Activated naive CD4-positive, alpha-beta T cell treated with anti-CD3 and anti-CD28 coated beads, Interleukin-2, amount 50 U/mL, for 16 hours (primary cell): ENCODE measurements at regions not wholly inside any gene's neighbourhood (a gene's known extent, or its start where the extent isn't known, plus 50 kb on each side); places are given as distances from the start of the nearest gene placed in this dataset.
"Not testable (repeated sequence)": the region's sequence is repeated elsewhere in the genome, so short reads cannot be mapped to it uniquely, and the experiment has no call there.

Experiments used
- DNase-seq: peaks from one replicate; pipeline ENCODE4 v3.0.0-alpha.2; 2020

GRCh38 chr1:119254067-119254720, 113.7 kb upstream of the WARS2 start:
- no peak for DNase-seq

DNA sequence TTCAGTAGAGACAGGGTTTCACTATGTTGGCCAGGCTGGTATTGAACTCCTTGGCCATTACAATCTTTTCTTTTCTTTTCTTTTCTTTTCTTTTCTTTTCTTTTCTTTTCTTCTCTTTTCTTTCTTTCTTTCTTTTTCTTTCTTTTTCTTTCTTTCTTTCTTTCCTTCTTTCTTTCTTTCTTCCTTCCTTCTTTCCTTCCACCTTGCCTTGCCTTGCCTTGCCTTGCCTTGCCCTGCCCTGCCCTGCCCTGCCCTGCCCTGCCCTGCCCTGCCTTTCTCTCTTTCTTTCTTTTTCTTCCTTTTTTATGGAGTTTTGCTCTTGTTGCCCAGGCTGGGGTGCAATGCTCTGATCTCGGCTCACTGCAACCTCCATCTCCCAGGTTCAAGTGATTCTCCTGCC, 112.5 kb upstream of the HAO2 start:
- DNase-seq = not testable (repeated sequence)

DNA sequence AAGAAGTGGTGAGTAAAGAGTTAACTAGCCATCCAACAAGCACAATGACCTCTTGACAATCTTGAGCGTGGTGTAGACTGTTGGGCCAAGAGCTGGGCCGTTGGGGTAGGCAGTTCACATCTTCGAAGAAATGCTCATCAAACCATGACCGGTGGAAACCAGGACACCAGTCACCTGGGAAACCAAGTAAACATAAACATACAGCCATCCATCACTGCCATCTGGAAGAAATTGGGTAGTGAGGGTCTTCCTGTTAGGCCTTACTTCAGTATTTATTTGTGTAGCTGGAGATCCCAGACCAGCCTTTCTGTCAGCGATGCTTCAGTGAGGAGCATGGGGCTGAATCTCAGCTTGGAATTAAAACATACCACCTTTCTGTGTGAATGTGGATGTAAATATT, 108.1 kb upstream of the HAO2 start:
- DNase-seq = no peak

GRCh38 chr1:119266386-119266785, 102.2 kb upstream of the HAO2 start:
- DNase-seq = no peak

DNA sequence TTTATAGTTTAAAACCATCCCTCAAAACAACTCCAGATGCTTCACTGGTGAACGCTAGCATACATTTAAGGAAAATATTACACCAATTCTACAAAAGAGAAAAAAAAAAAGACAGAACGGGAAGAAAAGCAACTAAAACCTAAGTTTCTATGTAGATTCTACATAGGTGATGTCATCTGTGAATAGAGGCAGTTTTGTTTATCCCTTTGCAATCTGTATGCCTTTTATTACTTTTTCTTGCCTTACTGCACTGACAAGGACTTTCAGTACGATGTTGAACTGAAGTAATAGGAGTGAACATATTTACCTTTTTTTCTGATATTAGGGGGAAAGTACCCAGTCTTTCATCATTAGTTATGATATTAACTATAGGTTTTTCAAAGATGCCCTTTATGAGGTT, 101.7 kb upstream of the HAO2 start:
- DNase-seq = no peak

GRCh38 chr1:119267288-119267687, 101.3 kb upstream of the HAO2 start:
- not testable (repeated sequence) for DNase-seq

DNA sequence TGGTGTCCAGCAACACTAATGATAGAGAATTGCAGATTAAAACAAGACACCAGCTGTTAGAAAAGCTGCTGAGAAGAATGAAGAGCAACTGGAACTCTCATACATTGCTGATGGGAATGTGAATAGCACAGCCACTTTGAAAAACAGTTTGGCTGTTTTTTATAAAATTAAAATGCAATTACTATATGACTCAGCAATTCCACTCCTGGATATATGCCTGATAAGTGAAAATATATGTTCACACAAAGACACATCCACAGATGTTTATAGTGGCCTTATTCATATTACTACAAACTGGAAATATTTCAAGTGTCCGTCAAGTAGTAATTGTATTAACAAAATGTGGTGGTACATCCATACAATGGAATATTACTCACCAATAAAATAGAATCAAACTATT, 99.7 kb upstream of the HAO2 start:
- no peak for DNase-seq

DNA sequence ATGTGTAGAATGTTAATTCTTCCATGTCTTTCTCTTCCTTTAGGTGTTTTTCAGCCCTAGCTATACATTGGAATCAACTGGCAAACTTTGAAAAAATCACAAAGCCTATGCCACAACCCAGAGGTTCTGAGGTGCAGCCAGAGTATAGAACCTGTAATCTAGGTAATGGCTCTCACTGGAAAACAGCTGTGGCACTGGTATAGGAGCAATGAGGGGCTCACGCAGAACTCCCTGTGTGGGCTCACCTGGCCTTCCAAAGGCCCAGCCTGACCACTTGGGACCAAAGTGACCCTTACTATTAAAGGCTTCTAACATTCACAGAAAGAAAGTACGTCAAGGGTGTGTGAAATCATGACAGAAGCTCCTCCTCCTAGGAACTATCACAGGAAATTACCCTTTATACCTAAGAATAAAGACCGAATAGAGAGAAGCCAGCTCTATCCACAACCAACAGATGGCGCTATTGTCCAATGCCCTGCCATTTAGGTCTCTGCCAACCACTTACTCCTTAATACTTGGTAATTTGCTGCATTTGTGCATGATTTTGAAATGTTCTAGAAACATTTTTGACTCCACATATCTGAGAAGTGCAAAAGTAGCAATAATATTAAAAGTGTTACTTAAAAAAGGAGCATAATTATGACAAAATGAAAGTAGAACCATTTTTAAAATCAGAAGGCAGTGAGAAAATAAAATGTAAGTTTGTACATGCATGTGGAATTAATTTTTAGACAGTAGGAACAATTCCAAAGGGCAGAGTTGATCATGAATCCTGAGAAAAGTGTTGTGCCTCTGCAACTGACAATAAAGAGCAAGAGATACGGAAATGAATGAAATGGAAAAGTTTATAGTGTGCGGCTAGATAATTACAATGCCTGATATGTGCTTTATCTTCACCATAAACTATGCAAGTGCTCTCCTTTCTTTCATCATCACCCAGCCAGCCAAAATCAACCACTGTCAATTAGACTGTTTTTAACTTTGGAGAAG, 93.1 kb upstream of the HAO2 start:
- peak; percentile 22 for DNase-seq

GRCh38 chr1:119276558-119276957, 92.0 kb upstream of the HAO2 start:
- no peak for DNase-seq

- no peak for DNase-seq
Observed at GRCh38 chr1:119279456-119280381, 88.9 kb upstream of the HAO2 start.

- no peak for DNase-seq
Observed at GRCh38 chr1:119285482-119285881, 83.1 kb upstream of the HAO2 start.

GRCh38 chr1:119286587-119287181, 81.9 kb upstream of the HAO2 start:
- peak; percentile 15 for DNase-seq

- DNase-seq = no peak
Observed at GRCh38 chr1:119288751-119289150, 79.8 kb upstream of the HAO2 start.

GRCh38 chr1:119290297-119290696, 78.3 kb upstream of the HAO2 start:
- DNase-seq = no peak

DNA sequence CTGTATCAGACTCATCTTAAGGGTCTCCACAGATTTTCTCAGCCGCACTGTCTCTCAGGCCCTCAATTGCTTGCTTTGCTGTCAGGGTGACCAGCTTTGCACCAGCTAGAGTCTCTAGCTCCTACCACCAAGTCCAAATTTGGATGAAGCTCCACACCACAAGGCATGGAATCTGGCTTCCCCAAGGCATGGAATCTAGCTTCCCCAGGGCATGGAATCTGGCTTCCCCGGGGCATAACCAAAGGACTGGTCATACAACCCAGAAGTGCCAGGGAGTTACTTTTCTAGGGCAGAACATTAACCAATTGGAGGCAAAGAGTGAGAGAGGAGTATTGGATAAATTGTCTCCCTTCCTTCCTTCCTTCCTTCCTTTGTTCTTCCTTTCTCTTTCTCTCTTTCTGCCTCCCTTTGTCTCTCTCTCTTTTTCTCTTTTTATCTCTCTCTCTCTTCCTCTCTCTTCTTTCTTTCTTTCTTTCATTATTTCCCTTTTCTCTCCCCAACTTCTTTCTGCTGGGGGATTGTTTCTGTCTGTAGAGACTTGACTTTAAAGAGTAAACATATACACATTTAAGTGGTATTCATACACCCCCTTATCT, 76.9 kb upstream of the HAO2 start:
- DNase-seq = no peak

GRCh38 chr1:119293797-119294196, 74.8 kb upstream of the HAO2 start:
- no peak for DNase-seq

- DNase-seq = no peak
Observed at GRCh38 chr1:119294199-119294598, 74.4 kb upstream of the HAO2 start.

- no peak for DNase-seq
Observed at GRCh38 chr1:119294722-119295121, 73.9 kb upstream of the HAO2 start.

GRCh38 chr1:119298687-119299303, 69.8 kb upstream of the HAO2 start:
- no peak for DNase-seq

DNA sequence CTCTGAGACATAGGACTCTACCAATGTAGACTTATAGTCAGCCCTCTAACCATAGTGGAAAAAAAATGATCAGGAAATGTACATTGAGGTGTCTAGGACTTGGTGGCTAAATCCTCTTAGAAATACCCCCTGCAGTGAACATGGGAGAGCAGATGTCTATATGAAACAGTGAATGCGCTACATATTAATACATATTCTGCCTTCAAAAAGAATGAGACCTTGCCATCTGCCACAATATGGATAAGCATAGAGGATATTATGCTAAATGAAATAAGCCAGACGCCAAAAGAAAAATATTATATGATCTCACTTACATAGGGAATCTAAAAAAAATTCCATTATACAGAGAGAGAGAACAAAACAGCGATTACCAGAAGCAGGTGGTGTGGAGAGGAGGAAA, 66.6 kb upstream of the HAO2 start:
- DNase-seq = no peak

DNA sequence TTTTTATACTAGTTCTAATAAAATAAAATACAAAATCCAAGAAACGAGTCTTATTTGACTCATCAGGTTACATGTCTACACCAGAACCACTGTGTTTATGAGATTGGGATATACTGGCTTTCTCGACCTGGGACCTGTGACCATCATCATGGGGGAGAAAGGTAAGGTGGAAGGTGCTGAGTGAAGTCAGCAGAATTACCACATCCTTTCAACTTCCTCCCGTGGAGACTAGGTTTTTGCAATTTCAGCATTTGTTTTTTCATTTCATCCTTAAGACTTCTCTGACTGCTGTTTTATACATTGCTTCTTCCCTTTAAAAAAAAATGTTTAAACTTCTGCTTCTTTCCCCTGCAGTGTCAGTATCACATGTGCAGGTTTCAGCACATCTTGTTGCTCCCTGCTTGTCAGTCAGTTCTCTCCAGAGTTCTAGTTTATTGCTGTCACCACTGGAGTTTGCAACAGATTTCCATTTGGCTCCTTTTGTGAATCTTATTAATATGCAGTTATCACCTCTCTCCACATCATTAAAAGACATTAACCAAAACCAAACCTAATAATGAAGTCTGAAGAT, 60.4 kb upstream of the HAO2 start:
- DNase-seq = no peak
